Osteocyte (in vitro differentiated cells): ENCODE measurements at regions not wholly inside any gene's neighbourhood (a gene's known extent, or its start where the extent isn't known, plus 50 kb on each side); places are given as distances from the start of the nearest gene placed in this dataset.

Experiments used
- DNase-seq: peaks from one replicate; pipeline ENCODE4 v3.0.0; 2021; ENCODE audit warnings: mixed read lengths; ENCODE audit not compliant: unreplicated experiment; ENCODE audit errors: extremely low spot score
- H3K27ac Mint-ChIP-seq: one replicate; pipeline ENCODE4 v1.8.0; 2021; ENCODE audit warnings: mild to moderate bottlenecking, mixed read lengths; ENCODE audit not compliant: unreplicated experiment
- H3K27me3 Mint-ChIP-seq: one replicate; pipeline ENCODE4 v1.8.0; 2021; ENCODE audit warnings: mixed read lengths; ENCODE audit not compliant: unreplicated experiment
- H3K36me3 Mint-ChIP-seq: one replicate; pipeline ENCODE4 v1.8.0; 2021; ENCODE audit warnings: mixed read lengths; ENCODE audit not compliant: unreplicated experiment
- H3K4me1 Mint-ChIP-seq: one replicate; pipeline ENCODE4 v1.8.0; 2021; ENCODE audit warnings: mixed read lengths; ENCODE audit not compliant: unreplicated experiment
- H3K4me3 Mint-ChIP-seq: one replicate; pipeline ENCODE4 v1.8.0; 2021; ENCODE audit warnings: mild to moderate bottlenecking, moderate library complexity, mixed read lengths; ENCODE audit not compliant: unreplicated experiment
- H3K9me3 Mint-ChIP-seq: one replicate; pipeline ENCODE4 v1.8.0; 2021; ENCODE audit warnings: mixed read lengths; ENCODE audit not compliant: unreplicated experiment
- TF ChIP-seq, protein P1 (sequence below): fragments of 200-600 bp; sonication (generic); IDR thresholded peaks from 2 replicates; pipeline ENCODE4 v1.5.0; 2021; ENCODE audit warnings: antibody characterized with exemption, mild to moderate bottlenecking, moderate library complexity

DNA sequence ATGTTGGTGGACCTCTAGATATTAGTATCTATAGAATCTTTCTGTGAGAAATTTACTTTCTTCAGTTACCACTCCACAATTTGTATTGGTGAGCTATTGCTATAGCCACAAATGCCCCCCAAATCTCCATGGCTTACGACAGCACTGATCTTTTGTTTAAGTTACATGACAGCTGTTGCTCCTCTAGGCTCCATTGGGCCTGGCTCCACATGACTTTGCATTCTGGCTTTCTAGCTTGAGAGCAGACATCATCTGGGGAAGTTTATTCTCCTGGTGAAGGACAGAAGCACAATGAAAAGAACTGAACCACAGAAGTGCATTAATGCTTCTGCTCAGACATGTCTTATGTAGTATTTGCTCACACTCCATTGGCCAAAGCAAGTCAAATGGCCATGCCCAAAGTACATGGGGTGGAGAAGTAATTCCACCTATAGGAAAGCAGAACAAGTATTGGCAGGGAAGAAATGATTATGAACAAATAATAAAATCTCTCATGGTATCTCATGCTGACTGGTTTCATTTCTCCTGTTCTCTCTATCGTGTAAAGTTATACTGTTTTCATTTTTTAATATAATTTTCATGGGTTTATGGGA, 126.6 kb upstream of the FAM9C start:
- peaks cover 22% of the 10 kb centered on the region for H3K4me1 Mint-ChIP-seq
- H3K27ac Mint-ChIP-seq = no peak overlapping the region
- no peak for DNase-seq
- no peaks in the 10 kb centered on the region for H3K27me3 Mint-ChIP-seq
- H3K36me3 Mint-ChIP-seq = no peaks in the 10 kb centered on the region
- H3K9me3 Mint-ChIP-seq = peaks cover 12% of the 10 kb centered on the region
- TF ChIP-seq, protein P1, sequence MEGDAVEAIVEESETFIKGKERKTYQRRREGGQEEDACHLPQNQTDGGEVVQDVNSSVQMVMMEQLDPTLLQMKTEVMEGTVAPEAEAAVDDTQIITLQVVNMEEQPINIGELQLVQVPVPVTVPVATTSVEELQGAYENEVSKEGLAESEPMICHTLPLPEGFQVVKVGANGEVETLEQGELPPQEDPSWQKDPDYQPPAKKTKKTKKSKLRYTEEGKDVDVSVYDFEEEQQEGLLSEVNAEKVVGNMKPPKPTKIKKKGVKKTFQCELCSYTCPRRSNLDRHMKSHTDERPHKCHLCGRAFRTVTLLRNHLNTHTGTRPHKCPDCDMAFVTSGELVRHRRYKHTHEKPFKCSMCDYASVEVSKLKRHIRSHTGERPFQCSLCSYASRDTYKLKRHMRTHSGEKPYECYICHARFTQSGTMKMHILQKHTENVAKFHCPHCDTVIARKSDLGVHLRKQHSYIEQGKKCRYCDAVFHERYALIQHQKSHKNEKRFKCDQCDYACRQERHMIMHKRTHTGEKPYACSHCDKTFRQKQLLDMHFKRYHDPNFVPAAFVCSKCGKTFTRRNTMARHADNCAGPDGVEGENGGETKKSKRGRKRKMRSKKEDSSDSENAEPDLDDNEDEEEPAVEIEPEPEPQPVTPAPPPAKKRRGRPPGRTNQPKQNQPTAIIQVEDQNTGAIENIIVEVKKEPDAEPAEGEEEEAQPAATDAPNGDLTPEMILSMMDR = no peak
- no peak overlapping the region for H3K4me3 Mint-ChIP-seq

GRCh38 chrX:13169684-13170083, 125.3 kb upstream of the FAM9C start:
- H3K36me3 Mint-ChIP-seq = no peaks in the 10 kb centered on the region
- TF ChIP-seq, protein P1 = no peak
- no peak overlapping the region for H3K27ac Mint-ChIP-seq
- peaks cover 33% of the 10 kb centered on the region for H3K4me1 Mint-ChIP-seq
- DNase-seq = no peak
- H3K4me3 Mint-ChIP-seq = no peak overlapping the region
- H3K27me3 Mint-ChIP-seq = no peaks in the 10 kb centered on the region
- peaks cover 12% of the 10 kb centered on the region for H3K9me3 Mint-ChIP-seq

DNA sequence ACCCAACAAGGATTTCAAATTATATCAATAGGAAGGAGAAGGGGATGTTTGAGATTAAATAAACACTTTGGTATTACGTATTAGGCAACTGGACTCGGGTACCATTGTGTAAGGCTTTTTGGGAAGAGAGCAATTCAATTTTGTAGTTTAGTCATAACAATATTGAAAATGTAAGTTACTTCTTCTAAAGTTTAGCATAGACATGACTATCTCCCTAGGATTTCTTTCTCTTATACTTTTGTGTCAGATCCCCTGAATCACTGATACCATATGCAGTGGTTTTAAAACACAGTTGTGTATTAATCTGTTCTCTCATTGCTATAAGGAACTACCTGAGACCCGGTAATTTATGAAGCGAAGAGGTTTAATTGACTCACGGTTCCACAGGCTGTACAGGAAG, 123.8 kb upstream of the FAM9C start:
- DNase-seq = no peak
- H3K36me3 Mint-ChIP-seq = no peaks in the 10 kb centered on the region
- peak overlapping the region; percentile 90 for H3K27ac Mint-ChIP-seq
- H3K4me1 Mint-ChIP-seq = peaks cover 38% of the 10 kb centered on the region
- TF ChIP-seq, protein P1 = no peak
- no peak overlapping the region for H3K4me3 Mint-ChIP-seq
- no peaks in the 10 kb centered on the region for H3K27me3 Mint-ChIP-seq
- H3K9me3 Mint-ChIP-seq = peaks cover 12% of the 10 kb centered on the region

DNA sequence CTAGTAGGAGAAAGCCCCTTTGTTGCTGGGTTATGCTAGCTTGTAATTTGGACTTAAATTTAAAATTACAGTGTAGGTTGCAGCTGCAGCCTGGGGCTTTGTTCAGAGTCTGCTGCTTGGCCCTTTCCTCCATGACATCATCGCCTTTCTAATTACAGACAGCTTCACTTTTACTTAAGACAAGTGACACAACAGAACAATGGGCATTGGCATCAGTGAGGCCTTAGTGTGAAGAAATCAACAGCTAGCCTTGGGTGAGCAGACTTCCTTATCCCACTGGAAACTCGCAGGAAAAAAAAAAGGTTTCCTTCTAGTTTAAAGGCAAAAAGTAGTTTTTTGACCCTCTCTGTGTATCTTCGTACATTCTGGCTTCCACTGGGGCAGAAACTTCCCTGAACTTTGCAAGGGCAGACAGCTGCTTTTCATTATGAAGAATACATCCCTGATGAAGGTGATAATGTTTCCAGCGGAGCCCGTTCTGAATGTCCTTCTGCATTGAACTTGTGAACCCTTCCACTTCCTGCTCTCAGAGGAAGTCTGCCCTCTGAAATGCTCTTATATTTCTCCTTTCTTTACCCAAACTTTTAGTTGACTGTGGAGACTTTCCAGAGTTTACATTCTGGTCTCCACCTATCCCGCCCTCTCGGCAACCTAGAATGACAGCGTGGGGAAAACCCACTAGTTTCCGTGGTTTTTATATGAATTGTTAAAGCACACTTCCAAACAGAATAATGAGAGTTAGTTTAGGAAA, 123.2 kb upstream of the FAM9C start:
- Mint-ChIP-seq H3K9me3 (peaks cover 12% of the 10 kb centered on the region), H3K4me3 (no peak overlapping the region), H3K27me3 (no peaks in the 10 kb centered on the region), H3K4me1 (peaks cover 38% of the 10 kb centered on the region), H3K36me3 (no peaks in the 10 kb centered on the region), H3K27ac (peak overlapping the region; percentile 90)
- no peak for DNase-seq
- TF ChIP-seq, protein P1 = no peak

- TF ChIP-seq, protein P1 = no peak
- peaks cover 52% of the 10 kb centered on the region for H3K4me1 Mint-ChIP-seq
- peaks cover 6% of the 10 kb centered on the region for H3K9me3 Mint-ChIP-seq
- H3K4me3 Mint-ChIP-seq = no peak overlapping the region
- H3K27ac Mint-ChIP-seq = no peak overlapping the region
- no peaks in the 10 kb centered on the region for H3K36me3 Mint-ChIP-seq
- H3K27me3 Mint-ChIP-seq = no peaks in the 10 kb centered on the region
- DNase-seq = no peak
Measured at GRCh38 chrX:13165266-13166189, 121.1 kb upstream of the FAM9C start.
